ENCODE measurements at regions not wholly inside any gene's neighbourhood (a gene's known extent, or its start where the extent isn't known, plus 50 kb on each side); places are given as distances from the start of the nearest gene placed in this dataset.

- TF ChIP-seq CTCF (IDR thresholded peaks at IDR 0.05) (no peak), EZH2phosphoT487 (IDR thresholded peaks at IDR 0.05) (no peak), EZH2 (IDR thresholded peaks at IDR 0.05) (no peak)
Observed at GRCh38 chr4:14329228-14329627, 673.1 kb upstream of the CPEB2 start.
